Vagina (tissue), 2 donors: ENCODE measurements at regions not wholly inside any gene's neighbourhood (a gene's known extent, or its start where the extent isn't known, plus 50 kb on each side); places are given as distances from the start of the nearest gene placed in this dataset.

Experiments used
- CTCF ChIP-seq, 3 experiments: fragments of 450-650 bp in 2 of 3; fragments of 200-600 bp in 1 of 3; sonication (generic) in 1 of 3; IDR thresholded peaks; one replicate each; pipeline ENCODE4 v1.5.1; 2017 to 2019; ENCODE audit warnings: antibody characterized with exemption in 3 of 3, mild to moderate bottlenecking in 2 of 3, moderate library complexity in 2 of 3
- POLR2AphosphoS5 ChIP-seq, 2 donors: sonication (generic); formaldehyde crosslinking; IDR thresholded peaks; one replicate each; pipeline ENCODE4 v1.9.0; 2017; ENCODE audit warnings: antibody characterized with exemption in 2 of 2, mild to moderate bottlenecking in 2 of 2, low read depth in 1 of 2; ENCODE audit not compliant: insufficient read depth in 1 of 2

GRCh38 chr6:139637766-139638165 is 263.3 kb upstream of the CITED2 start:
- TF ChIP-seq CTCF (IDR thresholded peaks at IDR 0.05) (no peak), POLR2AphosphoS5 (IDR thresholded peaks at IDR 0.05; ENCODE audit: insufficient read depth in 1 of 2, low read depth in 1 of 2) (no peak)
